ENCODE measurements at regions not wholly inside any gene's neighbourhood (a gene's known extent, or its start where the extent isn't known, plus 50 kb on each side); places are given as distances from the start of the nearest gene placed in this dataset.

- Histone ChIP-seq H3K27ac (replicated peaks) (no peak overlapping the region), H3K4me3 (replicated peaks; ENCODE audit: insufficient read depth, low read length) (no peak overlapping the region), H3K27me3 (ENCODE audit: insufficient read depth, poor library complexity, severe bottlenecking) (no peaks in the 10 kb centered on the region)
- TF ChIP-seq REST (IDR thresholded peaks at IDR 0.05; ENCODE audit: insufficient replicate concordance, low read depth): no peak
- TF ChIP-seq POLR2AphosphoS5 (IDR thresholded peaks at IDR 0.05; ENCODE audit: low read depth): no peak
- no peak for TF ChIP-seq CTCF (IDR thresholded peaks at IDR 0.05; ENCODE audit: insufficient read depth, low read length)
- TF ChIP-seq GABPA (IDR thresholded peaks at IDR 0.05; ENCODE audit: low read depth): no peak
- TF ChIP-seq SPI1 (IDR thresholded peaks at IDR 0.05; ENCODE audit: borderline replicate concordance, low read depth): no peak
- no peak for DNase-seq (ENCODE audit: low read depth in 1 of 2, low spot score in 1 of 2)
These were observed 78.8 kb upstream of the SPATA12 start for GRCh38 chr3:56981445-56982230.

- Histone ChIP-seq H3K27ac (replicated peaks) (no peak overlapping the region), H3K4me3 (replicated peaks; ENCODE audit: insufficient read depth, low read length) (no peak overlapping the region), H3K27me3 (ENCODE audit: insufficient read depth, poor library complexity, severe bottlenecking) (no peaks in the 10 kb centered on the region)
- peak; percentile 87 to 89 for DNase-seq (ENCODE audit: low read depth in 1 of 2, low spot score in 1 of 2)
- TF ChIP-seq POLR2AphosphoS5 (IDR thresholded peaks at IDR 0.05; ENCODE audit: low read depth): peak; percentile 65
- no peak for TF ChIP-seq CTCF (IDR thresholded peaks at IDR 0.05; ENCODE audit: insufficient read depth, low read length)
These were observed 79.6 kb upstream of the SPATA12 start for GRCh38 chr3:56980798-56981390.

DNA sequence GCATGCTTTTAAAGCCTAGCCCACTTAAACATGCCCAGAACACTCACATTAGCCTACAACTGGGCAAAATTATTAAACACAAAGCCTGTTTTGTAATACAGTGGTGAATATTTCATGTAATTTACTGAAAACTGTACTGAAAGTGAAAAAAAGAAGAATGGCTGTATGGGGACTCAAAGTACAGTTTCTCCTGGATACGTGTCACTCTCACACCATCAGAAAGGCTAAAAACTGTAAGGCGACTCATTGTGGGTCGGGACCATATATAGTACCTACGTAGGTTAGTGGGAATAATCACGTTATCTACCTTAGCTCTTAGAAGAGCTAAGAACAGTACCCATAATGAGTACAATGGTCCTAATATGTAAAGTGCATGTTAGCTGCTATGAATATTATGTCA is 80.2 kb upstream of the SPATA12 start:
- no peak overlapping the region for H3K4me3 ChIP-seq (replicated peaks; ENCODE audit: insufficient read depth, low read length)
- TF ChIP-seq GABPA (IDR thresholded peaks at IDR 0.05; ENCODE audit: low read depth) (no peak), POLR2AphosphoS5 (IDR thresholded peaks at IDR 0.05; ENCODE audit: low read depth) (no peak), REST (IDR thresholded peaks at IDR 0.05; ENCODE audit: insufficient replicate concordance, low read depth) (no peak), CTCF (IDR thresholded peaks at IDR 0.05; ENCODE audit: insufficient read depth, low read length) (no peak), SPI1 (IDR thresholded peaks at IDR 0.05; ENCODE audit: borderline replicate concordance, low read depth) (no peak)
- no peak overlapping the region for H3K27ac ChIP-seq (replicated peaks)
- H3K27me3 ChIP-seq (ENCODE audit: insufficient read depth, poor library complexity, severe bottlenecking): no peaks in the 10 kb centered on the region
- no peak for DNase-seq (ENCODE audit: low read depth in 1 of 2, low spot score in 1 of 2)

Data from HL-60 (cell line).